NCI-H1092 (cell line): ENCODE measurements at regions not wholly inside any gene's neighbourhood (a gene's known extent, or its start where the extent isn't known, plus 50 kb on each side); places are given as distances from the start of the nearest gene placed in this dataset.

Experiments used
- DNase-seq: peaks from one replicate; lab custom pipeline; 2025; lab: John Stamatoyannopoulos, UW

- no peak for DNase-seq
Observed at GRCh38 chr6:167674486-167674885, 152.2 kb upstream of the AFDN start.

- no peak for DNase-seq
Observed at GRCh38 chr6:167676000-167676665, 150.6 kb upstream of the AFDN start.

GRCh38 chr6:167676666-167677421 is 149.9 kb upstream of the AFDN start:
- DNase-seq = no peak

GRCh38 chr6:167677422-167677789 is 149.3 kb upstream of the AFDN start:
- DNase-seq = no peak

GRCh38 chr6:167678102-167679101 is 148.3 kb upstream of the AFDN start:
- DNase-seq = peak; percentile 31

- DNase-seq = no peak
Observed at GRCh38 chr6:167679122-167679736, 147.5 kb upstream of the AFDN start.

- DNase-seq = no peak
Observed at GRCh38 chr6:167679790-167680604, 146.7 kb upstream of the AFDN start.

GRCh38 chr6:167680605-167681149 is 146.0 kb upstream of the AFDN start:
- no peak for DNase-seq

GRCh38 chr6:167682125-167682524 is 144.6 kb upstream of the AFDN start:
- no peak for DNase-seq

GRCh38 chr6:167682546-167683027 is 144.1 kb upstream of the AFDN start:
- DNase-seq = no peak

GRCh38 chr6:167683028-167683862 is 143.5 kb upstream of the AFDN start:
- no peak for DNase-seq

GRCh38 chr6:167684276-167685104 is 142.2 kb upstream of the AFDN start:
- DNase-seq = peak; percentile 42

- no peak for DNase-seq
Observed at GRCh38 chr6:167685654-167686053, 141.1 kb upstream of the AFDN start.

- DNase-seq = no peak
Observed at GRCh38 chr6:167686204-167686893, 140.4 kb upstream of the AFDN start.

GRCh38 chr6:167687116-167687725 is 139.5 kb upstream of the AFDN start:
- no peak for DNase-seq

GRCh38 chr6:167688123-167688522 is 138.6 kb upstream of the AFDN start:
- DNase-seq = no peak

GRCh38 chr6:167689278-167689677 is 137.4 kb upstream of the AFDN start:
- DNase-seq = no peak

- no peak for DNase-seq
Observed at GRCh38 chr6:167689751-167690150, 137.0 kb upstream of the AFDN start.
